ENCODE measurements at regions not wholly inside any gene's neighbourhood (a gene's known extent, or its start where the extent isn't known, plus 50 kb on each side); places are given as distances from the start of the nearest gene placed in this dataset.
"Not testable (repeated sequence)": the region's sequence is repeated elsewhere in the genome, so short reads cannot be mapped to it uniquely, and the experiment has no call there.

- no peak for DNase-seq (ENCODE audit: low read depth in 1 of 2, low spot score in 1 of 2)
Measured at GRCh38 chr20:26134606-26135005, 438.0 kb upstream of the ZNF337 start.

GRCh38 chr20:26133794-26134193, 437.1 kb upstream of the ZNF337 start:
- DNase-seq (ENCODE audit: low read depth in 1 of 2, low spot score in 1 of 2) = not testable (repeated sequence)

GRCh38 chr20:26120920-26121319, 424.3 kb upstream of the ZNF337 start:
- DNase-seq (ENCODE audit: low read depth in 1 of 2, low spot score in 1 of 2) = not testable (repeated sequence)

- not testable (repeated sequence) for DNase-seq (ENCODE audit: low read depth in 1 of 2, low spot score in 1 of 2)
Measured at GRCh38 chr20:26094498-26094897, 397.8 kb upstream of the ZNF337 start.

GRCh38 chr20:26091921-26092320, 395.3 kb upstream of the ZNF337 start:
- DNase-seq (ENCODE audit: low read depth in 1 of 2, low spot score in 1 of 2) = not testable (repeated sequence)

GRCh38 chr20:26086195-26086594, 389.5 kb upstream of the ZNF337 start:
- DNase-seq (ENCODE audit: low read depth in 1 of 2, low spot score in 1 of 2) = not testable (repeated sequence)

- DNase-seq (ENCODE audit: low read depth in 1 of 2, low spot score in 1 of 2) = not testable (repeated sequence)
Measured at GRCh38 chr20:26073972-26074371, 377.3 kb upstream of the ZNF337 start.

- not testable (repeated sequence) for DNase-seq (ENCODE audit: low read depth in 1 of 2, low spot score in 1 of 2)
Measured at GRCh38 chr20:26059324-26059723, 362.7 kb upstream of the ZNF337 start.

- not testable (repeated sequence) for DNase-seq (ENCODE audit: low read depth in 1 of 2, low spot score in 1 of 2)
Measured at GRCh38 chr20:26058446-26058845, 361.8 kb upstream of the ZNF337 start.

GRCh38 chr20:26057135-26057752, 360.6 kb upstream of the ZNF337 start:
- not testable (repeated sequence) for DNase-seq (ENCODE audit: low read depth in 1 of 2, low spot score in 1 of 2)

GRCh38 chr20:26025792-26026191, 329.1 kb upstream of the ZNF337 start:
- not testable (repeated sequence) for DNase-seq (ENCODE audit: low read depth in 1 of 2, low spot score in 1 of 2)

GRCh38 chr20:26010942-26011276, 314.3 kb upstream of the ZNF337 start:
- not testable (repeated sequence) for DNase-seq (ENCODE audit: low read depth in 1 of 2, low spot score in 1 of 2)

GRCh38 chr20:26010224-26010941, 313.7 kb upstream of the ZNF337 start:
- not testable (repeated sequence) for DNase-seq (ENCODE audit: low read depth in 1 of 2, low spot score in 1 of 2)

- peak; percentile 21 to 61 for DNase-seq (ENCODE audit: low read depth in 1 of 2, low spot score in 1 of 2)
Measured at GRCh38 chr20:26009402-26010223, 313.0 kb upstream of the ZNF337 start.

GRCh38 chr20:26008026-26008425, 311.4 kb upstream of the ZNF337 start:
- DNase-seq (ENCODE audit: low read depth in 1 of 2, low spot score in 1 of 2) = not testable (repeated sequence)

GRCh38 chr20:26006164-26006563, 309.5 kb upstream of the ZNF337 start:
- not testable (repeated sequence) for DNase-seq (ENCODE audit: low read depth in 1 of 2, low spot score in 1 of 2)

GRCh38 chr20:26003959-26004358, 307.3 kb upstream of the ZNF337 start:
- DNase-seq (ENCODE audit: low read depth in 1 of 2, low spot score in 1 of 2) = not testable (repeated sequence)

- not testable (repeated sequence) for DNase-seq (ENCODE audit: low read depth in 1 of 2, low spot score in 1 of 2)
Measured at GRCh38 chr20:25997367-25998038, 300.9 kb upstream of the ZNF337 start.

- DNase-seq (ENCODE audit: low read depth in 1 of 2, low spot score in 1 of 2) = no peak
Measured at GRCh38 chr20:25992146-25992545, 295.5 kb upstream of the ZNF337 start.

- no peak for DNase-seq (ENCODE audit: low read depth in 1 of 2, low spot score in 1 of 2)
Measured at GRCh38 chr20:25991756-25992130, 295.1 kb upstream of the ZNF337 start.

- no peak for DNase-seq (ENCODE audit: low read depth in 1 of 2, low spot score in 1 of 2)
Measured at GRCh38 chr20:25991051-25991755, 294.6 kb upstream of the ZNF337 start.

All from activated CD4-positive, alpha-beta T cell treated with anti-CD3 and anti-CD28 coated beads, Interleukin-2, amount 50 U/mL, for 24 hours (primary cell).